ENCODE measurements at regions not wholly inside any gene's neighbourhood (a gene's known extent, or its start where the extent isn't known, plus 50 kb on each side); places are given as distances from the start of the nearest gene placed in this dataset.

DNA sequence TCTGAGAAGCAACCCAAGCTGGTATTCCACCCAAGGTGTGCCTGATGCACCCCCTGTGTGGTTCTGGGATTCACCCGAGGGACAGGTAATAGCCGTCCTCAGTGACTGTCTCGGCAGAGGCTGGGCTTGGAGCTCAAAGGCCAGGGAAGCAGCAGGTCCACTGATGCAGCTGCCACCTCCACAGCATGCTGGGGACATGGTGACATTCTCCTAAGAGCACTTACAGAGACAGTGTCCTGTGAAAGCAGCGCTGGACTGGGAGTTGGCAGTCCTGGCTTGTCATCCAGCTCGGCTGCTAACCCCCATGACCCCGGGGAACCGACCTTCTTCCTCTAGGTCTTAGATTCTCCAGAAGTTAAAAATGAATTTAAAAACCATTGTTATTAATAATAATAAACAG is 72.8 kb downstream of the RPUSD4 start:
- Histone ChIP-seq H3K9me3 (replicated peaks; ENCODE audit: control insufficient read depth, insufficient read depth, low read length) (no peaks in the 10 kb centered on the region), H3K9me1 (replicated peaks; ENCODE audit: control insufficient read depth, extremely low read depth, insufficient read depth, low read length) (no peaks in the 10 kb centered on the region), H3K4me1 (ENCODE audit: control insufficient read depth, extremely low read depth, insufficient read depth, low read length) (no peaks in the 10 kb centered on the region), H3K27me3 (ENCODE audit: control insufficient read depth in 2 of 2, insufficient read depth in 2 of 2, low read length in 2 of 2) (peaks cover 2 to 4% of the 10 kb centered on the region in 2 experiments), H3K79me2 (ENCODE audit: control insufficient read depth, insufficient read depth, low read length) (no peaks in the 10 kb centered on the region), H3K4me2 (ENCODE audit: insufficient read depth, low read length) (no peak overlapping the region), H3K4me3 (replicated peaks in 1 of 3; ENCODE audit: insufficient read depth in 1 of 3, low read depth in 1 of 3, low read length in 3 of 3) (no peak overlapping the region), H3K27ac (ENCODE audit: insufficient read depth, low read depth, low read length) (no peak overlapping the region), H2AFZ (ENCODE audit: low read depth, low read length) (no peak overlapping the region), H3K9ac (replicated peaks; ENCODE audit: extremely low read depth, insufficient read depth, low read length) (no peak overlapping the region), H3K36me3 (ENCODE audit: control insufficient read depth in 2 of 2, extremely low read depth in 1 of 2, insufficient read depth in 2 of 2, low read length in 2 of 2) (no peaks in the 10 kb centered on the region), H4K20me1 (replicated peaks; ENCODE audit: control insufficient read depth, extremely low read depth, insufficient read depth, low read length) (no peaks in the 10 kb centered on the region)
- intact Hi-C loops (cut with micrococcal nuclease) (no loop called here), dilution Hi-C loops (cut with MboI; ENCODE audit: extremely low pct_ligation_motif_present, low sequenced_read_pairs) (no loop called here)
- no peak for DNase-seq (ENCODE audit: low read depth, low spot score)
- TF ChIP-seq MYC (IDR thresholded peaks at IDR 0.05; ENCODE audit: low read depth, low read length) (no peak), POLR2AphosphoS5 (IDR thresholded peaks at IDR 0.05; ENCODE audit: insufficient read depth, low read depth, low read length) (no peak)
- FAIRE-seq: no peak
- ChIA-PET CTCF (no interaction called here), POLR2A (no interaction called here)
- no TSS peak for BruUV-seq (replicated peaks)

DNA sequence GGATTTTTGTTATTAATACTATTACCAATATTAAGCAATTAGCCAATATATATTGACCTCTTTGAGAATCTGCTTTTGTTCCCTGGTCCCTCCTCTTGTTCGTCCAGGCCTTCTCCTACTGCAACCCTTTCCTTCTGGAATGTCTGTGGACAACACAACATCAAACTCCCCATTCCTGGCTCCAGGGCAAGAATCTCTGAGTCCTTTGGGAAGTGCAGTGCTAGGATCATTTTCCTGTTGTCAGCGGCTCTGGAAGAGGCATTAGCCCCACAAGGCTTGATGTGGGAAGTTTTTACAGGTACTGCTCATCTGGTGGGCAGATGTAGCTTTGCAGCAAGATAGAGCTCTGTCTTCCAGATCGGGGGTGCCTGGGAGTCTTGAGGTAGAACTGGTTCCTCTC is 74.3 kb downstream of the RPUSD4 start:
- FAIRE-seq: no peak
- intact Hi-C loops (cut with micrococcal nuclease) (no loop called here), dilution Hi-C loops (cut with MboI; ENCODE audit: extremely low pct_ligation_motif_present, low sequenced_read_pairs) (no loop called here)
- CTCF ChIA-PET: no interaction called here
- Histone ChIP-seq H3K9ac (replicated peaks; ENCODE audit: extremely low read depth, insufficient read depth, low read length) (no peak overlapping the region), H3K4me2 (ENCODE audit: insufficient read depth, low read length) (no peak overlapping the region), H3K36me3 (ENCODE audit: control insufficient read depth in 2 of 2, extremely low read depth in 1 of 2, insufficient read depth in 2 of 2, low read length in 2 of 2) (no peaks in the 10 kb centered on the region), H3K4me1 (ENCODE audit: control insufficient read depth, extremely low read depth, insufficient read depth, low read length) (no peaks in the 10 kb centered on the region), H3K79me2 (ENCODE audit: control insufficient read depth, insufficient read depth, low read length) (no peaks in the 10 kb centered on the region), H4K20me1 (replicated peaks; ENCODE audit: control insufficient read depth, extremely low read depth, insufficient read depth, low read length) (no peaks in the 10 kb centered on the region), H3K4me3 (replicated peaks in 1 of 3; ENCODE audit: insufficient read depth in 1 of 3, low read depth in 1 of 3, low read length in 3 of 3) (no peak overlapping the region), H3K9me3 (replicated peaks; ENCODE audit: control insufficient read depth, insufficient read depth, low read length) (no peaks in the 10 kb centered on the region), H3K9me1 (replicated peaks; ENCODE audit: control insufficient read depth, extremely low read depth, insufficient read depth, low read length) (no peaks in the 10 kb centered on the region), H3K27me3 (ENCODE audit: control insufficient read depth in 2 of 2, insufficient read depth in 2 of 2, low read length in 2 of 2) (peaks cover 2 to 4% of the 10 kb centered on the region in 2 experiments), H3K27ac (ENCODE audit: insufficient read depth, low read depth, low read length) (no peak overlapping the region), H2AFZ (ENCODE audit: low read depth, low read length) (no peak overlapping the region)
- no peak for DNase-seq (ENCODE audit: low read depth, low spot score)
- POLR2A ChIA-PET: no interaction called here
- no peak for TF ChIP-seq POLR2A (IDR thresholded peaks at IDR 0.05; ENCODE audit: low read depth, low read length)
- TF ChIP-seq, protein P1, sequence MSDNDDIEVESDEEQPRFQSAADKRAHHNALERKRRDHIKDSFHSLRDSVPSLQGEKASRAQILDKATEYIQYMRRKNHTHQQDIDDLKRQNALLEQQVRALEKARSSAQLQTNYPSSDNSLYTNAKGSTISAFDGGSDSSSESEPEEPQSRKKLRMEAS (IDR thresholded peaks at IDR 0.05; ENCODE audit: insufficient read depth, insufficient read length): no peak
- TF ChIP-seq FOS (IDR thresholded peaks at IDR 0.05; ENCODE audit: borderline replicate concordance, insufficient read depth, low read length): no peak
- no peak for TF ChIP-seq MYC (IDR thresholded peaks at IDR 0.05; ENCODE audit: low read depth, low read length)
- no peak for TF ChIP-seq GATA2 (IDR thresholded peaks at IDR 0.05; ENCODE audit: insufficient read depth, insufficient read length, low read depth, low read length)
- no peak for TF ChIP-seq EZH2 (IDR thresholded peaks at IDR 0.05; ENCODE audit: borderline replicate concordance, low read depth, low read length, severe bottlenecking)
- TF ChIP-seq POLR2AphosphoS5 (IDR thresholded peaks at IDR 0.05; ENCODE audit: insufficient read depth, low read depth, low read length): no peak
- TF ChIP-seq JUN (IDR thresholded peaks at IDR 0.05; ENCODE audit: borderline replicate concordance, insufficient read depth, insufficient read length, low read depth): no peak
- no TSS peak for BruUV-seq (replicated peaks)
